Astrocyte (in vitro differentiated cells and primary cell): ENCODE measurements at regions not wholly inside any gene's neighbourhood (a gene's known extent, or its start where the extent isn't known, plus 50 kb on each side); places are given as distances from the start of the nearest gene placed in this dataset.

Experiments
- CTCF ChIP-seq: IDR thresholded peaks from 2 replicates; pipeline ENCODE4 v1.5.1; 2011; ENCODE audit warnings: low read depth, mild to moderate bottlenecking, inconsistent platforms, low read length, moderate library complexity; ENCODE audit not compliant: insufficient read depth
- EZH2 ChIP-seq: IDR thresholded peaks from 2 replicates; pipeline ENCODE4 v1.6.1; 2012; ENCODE audit warnings: mild to moderate bottlenecking, low read length, inconsistent platforms; ENCODE audit not compliant: insufficient read depth

GRCh38 chr14:42374332-42374731 is 767.7 kb downstream of the LRFN5 start:
- TF ChIP-seq CTCF = no peak
- TF ChIP-seq EZH2 = no peak
